Right renal cortex interstitium (tissue), 3 donors: ENCODE measurements at regions not wholly inside any gene's neighbourhood (a gene's known extent, or its start where the extent isn't known, plus 50 kb on each side); places are given as distances from the start of the nearest gene placed in this dataset.

Experiments
- DNase-seq, 3 donors: peaks; one replicate each; pipeline ENCODE4 v3.0.0-alpha.2; 2013; ENCODE audit warnings: low read depth in 3 of 3, low spot score in 2 of 3

DNA sequence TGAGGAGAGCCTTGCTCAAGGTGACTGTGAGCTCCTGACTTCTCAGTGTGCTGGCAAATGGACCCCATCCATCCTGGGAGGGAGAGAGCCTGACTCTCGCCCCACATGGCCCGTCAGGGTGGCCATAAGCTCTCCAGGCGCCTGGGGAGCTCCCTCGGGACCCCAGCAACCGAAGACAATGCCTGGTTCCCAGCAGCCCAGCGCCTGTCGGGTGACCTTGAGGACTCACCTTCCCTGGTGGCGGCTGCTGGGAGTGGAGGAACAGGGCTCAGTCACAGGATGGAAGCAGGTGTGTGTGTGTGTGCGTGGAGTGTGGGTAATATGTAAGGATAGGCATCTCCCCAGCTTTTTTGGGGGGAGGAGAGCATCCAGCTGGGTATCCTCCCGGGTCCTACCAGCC is 190.3 kb downstream of the MELK start:
- DNase-seq, result no peak

DNA sequence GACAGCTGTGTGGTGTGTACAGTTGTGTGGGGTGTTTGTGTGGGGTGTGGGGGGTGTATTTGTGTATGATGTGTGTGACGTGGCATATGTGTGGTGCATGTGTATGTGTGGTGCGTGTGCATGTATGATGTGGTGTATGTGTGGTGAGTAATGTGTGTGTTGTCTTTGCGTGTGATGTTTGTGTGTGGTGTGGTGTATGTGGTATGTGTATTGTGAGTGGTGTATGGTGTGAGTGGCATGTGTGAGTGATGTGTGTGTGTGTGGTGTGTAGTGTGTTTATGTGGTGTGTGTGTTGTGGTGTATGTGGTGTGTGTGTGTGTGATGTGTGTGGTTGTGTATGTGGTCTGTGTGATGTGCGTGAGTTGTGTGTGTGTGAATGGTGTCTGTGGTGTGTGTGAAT is 191.1 kb downstream of the MELK start:
- DNase-seq, result no peak

GRCh38 chr9:36764364-36765076 is 191.8 kb downstream of the MELK start:
- DNase-seq, result no peak

DNA sequence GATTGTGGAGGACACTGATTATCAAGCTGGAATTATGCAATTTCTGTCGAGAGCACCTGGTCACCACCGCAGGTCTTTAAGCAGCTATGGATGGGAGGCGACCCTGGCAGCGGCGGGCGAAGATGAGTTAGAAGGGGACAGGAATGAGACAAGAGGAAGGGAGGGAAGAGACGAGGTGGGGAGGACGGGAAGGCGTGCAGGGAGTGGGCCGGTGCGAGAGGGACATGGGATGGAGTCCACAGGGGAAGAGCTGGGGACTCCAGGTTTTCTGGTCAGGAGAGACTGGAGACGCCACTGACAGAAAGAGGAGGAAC is 192.3 kb downstream of the MELK start:
- DNase-seq, result no peak

DNA sequence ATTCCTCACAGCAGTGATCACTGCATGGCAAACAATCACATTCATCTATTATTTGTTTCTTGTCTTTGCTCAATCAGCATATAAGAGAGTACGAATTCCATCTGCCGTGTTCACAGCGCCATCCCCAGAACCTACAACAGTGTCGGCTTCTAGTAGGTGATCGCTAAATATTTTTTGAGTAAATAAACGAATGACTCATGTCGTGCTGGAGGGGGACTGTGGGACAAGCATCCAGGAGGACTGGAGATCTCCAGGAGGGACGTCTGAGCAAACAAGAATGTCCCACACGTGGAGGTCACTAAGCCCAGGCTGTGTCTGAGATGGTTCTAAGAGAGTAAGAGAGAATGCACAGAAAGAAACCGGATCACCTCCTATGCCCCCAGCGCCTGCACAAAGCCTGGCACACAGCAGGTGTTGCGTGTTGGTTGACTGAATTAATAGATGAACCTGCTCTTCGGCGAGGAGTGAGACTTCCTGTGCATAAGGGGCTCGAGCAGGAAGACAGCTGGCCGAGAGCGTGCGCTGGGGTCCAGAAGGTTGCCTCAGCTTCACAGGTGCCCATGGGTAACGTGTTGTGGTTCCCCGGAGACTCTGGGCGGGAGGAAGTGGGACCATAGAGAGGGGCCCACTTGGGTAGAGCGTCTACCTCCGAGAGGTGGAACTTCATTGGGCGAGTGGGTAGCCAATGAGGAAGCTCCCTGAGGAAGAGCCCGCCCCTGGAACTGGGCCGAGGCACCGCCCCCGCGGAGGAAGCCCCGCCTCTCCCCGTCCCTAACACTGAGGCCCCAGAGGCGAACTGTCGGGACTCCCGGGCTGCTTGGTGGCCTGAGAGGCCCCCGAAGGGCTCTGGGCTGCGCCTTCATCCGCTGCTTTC is 193.0 kb downstream of the MELK start:
- no peak for DNase-seq

- DNase-seq, result no peak
Observed at GRCh38 chr9:36768677-36769076, 196.0 kb downstream of the MELK start.

DNA sequence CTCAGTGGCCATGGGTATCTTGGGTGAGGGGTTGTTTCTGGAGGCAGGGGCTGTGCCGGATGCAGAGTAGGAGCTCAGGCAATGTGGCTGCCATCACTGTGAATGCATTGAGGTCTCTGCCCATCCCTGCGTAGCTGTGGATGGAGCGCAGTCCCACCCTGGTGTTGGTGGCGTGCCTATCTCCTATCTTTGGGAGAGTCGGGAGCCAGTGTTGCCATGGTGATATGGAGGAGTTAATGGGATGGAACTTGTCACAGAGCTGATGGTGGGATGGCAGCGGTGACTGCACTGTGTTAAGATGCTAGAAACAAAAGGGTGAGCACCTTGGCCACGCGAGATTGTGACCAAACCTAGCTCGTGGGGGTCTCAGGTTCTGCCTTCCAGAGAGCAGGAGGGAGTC is 197.3 kb downstream of the MELK start:
- no peak for DNase-seq

DNA sequence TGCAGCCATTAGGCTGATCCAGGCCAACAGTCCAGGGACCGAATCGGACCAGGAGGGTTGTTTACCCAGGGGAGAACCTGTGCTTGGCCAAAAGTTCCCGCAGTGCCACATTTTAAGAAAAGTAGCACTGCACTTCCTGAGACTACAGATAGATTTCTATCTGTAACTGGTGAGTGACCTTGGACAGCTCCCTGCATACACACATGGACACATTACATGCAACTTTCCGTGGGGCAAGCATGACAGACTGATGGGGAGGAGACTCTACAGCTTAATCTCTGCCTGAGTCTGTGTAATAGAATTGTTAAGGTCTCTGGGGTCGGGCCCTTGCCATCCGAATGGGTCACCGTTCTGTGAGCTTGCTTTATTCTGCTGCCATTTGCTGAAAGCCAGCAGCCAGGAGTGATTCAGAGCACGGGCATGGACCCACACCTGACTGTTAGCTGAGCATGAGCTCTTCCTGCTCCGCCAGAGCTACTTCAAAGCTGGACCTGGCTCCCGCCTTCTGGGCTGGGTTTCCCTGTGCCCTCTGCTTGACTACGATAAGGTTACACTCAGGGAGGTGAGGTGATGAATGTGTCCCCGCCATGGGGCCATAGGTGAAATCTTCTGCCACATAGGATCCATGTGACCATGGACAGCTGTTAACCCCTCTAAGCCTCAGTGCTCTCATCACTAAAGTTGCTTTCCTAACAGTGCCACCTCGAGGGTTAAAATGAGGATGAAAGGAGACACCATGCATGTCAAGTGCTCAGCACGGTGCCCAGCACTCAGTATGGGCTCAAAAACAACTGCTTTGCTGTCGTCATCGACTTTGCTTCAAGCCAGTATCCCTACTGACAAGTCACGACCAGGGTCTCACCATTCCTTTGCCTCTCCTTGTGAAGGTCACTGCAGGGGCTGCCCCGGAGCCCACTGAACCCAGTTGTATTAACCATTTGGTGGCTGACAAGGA is 200.0 kb downstream of the MELK start:
- no peak for DNase-seq

DNA sequence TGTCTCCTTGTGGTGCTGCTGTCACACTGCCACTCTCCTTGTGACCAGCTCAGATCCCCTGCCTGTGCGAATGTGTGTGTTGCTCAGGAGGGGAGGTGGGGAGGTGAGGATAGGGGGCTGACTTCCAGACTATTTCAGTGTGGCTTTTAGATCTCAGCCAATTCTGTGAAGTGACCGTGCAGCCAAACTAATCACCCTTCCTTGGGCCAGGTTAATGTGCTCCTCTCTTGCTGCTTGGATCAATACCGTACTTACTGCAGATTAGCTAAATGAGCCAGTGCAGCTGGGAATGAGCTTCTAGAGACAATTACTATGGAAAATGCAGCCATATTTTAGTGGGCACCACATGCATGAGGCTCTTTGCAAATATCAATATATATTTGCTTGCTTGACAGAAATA is 206.0 kb downstream of the MELK start:
- no peak for DNase-seq

DNA sequence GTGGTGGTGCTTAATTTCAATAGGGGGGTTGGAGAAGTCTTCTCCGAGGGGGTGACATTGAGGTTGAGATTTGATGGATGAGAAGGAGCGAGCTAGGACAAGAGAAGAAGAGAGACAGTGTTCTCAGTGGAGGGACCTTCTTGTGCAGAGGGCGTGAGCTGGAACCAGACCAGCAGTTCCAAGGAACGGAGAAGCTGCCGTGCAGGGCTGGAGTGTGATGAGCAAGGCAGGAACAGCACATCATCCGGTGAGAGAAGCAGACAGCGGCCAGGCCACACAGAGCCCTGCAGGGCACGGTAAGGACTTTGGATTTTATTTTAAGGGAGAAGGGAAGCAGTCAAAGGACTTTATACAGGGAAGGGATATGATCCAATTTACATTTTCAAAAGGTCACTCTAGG is 206.9 kb downstream of the MELK start:
- DNase-seq, result no peak

- DNase-seq, result no peak
Observed at GRCh38 chr9:36780186-36780585, 207.5 kb downstream of the MELK start.

DNA sequence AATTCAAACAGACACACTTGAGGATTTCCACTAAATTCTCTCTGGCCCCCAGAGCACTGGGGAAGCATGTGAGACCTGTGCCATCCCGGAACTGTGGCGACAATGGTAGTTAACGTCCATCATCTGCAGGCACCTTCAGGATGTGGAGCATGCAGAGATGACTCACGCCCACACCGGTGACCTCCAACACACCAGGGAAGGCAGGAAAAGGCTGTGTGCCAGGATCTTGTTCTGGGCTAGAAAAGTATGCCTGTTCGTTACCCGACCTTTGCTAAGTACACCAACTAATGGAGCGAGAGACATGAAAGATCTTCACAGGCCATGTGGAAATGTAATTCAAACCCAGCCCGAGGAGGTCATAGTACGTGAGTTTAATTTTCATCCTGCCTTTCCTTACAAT is 208.8 kb downstream of the MELK start:
- no peak for DNase-seq
